Uterus (tissue), 2 donors: ENCODE measurements at regions not wholly inside any gene's neighbourhood (a gene's known extent, or its start where the extent isn't known, plus 50 kb on each side); places are given as distances from the start of the nearest gene placed in this dataset.

ENCODE experiments used
- CTCF ChIP-seq, 4 experiments: fragments of 200-600 bp in 2 of 4; fragments of 450-650 bp in 2 of 4; sonication (generic) in 2 of 4; IDR thresholded peaks; one replicate each; pipeline ENCODE4 v1.5.1; 2016 to 2019; ENCODE audit warnings: antibody characterized with exemption in 4 of 4, mild to moderate bottlenecking in 2 of 4, moderate library complexity in 1 of 4
- POLR2A ChIP-seq, 2 donors: fragments of 450-650 bp; IDR thresholded peaks; one replicate each; pipeline ENCODE4 v1.6.1; 2016; ENCODE audit warnings: antibody characterized with exemption in 2 of 2, mild to moderate bottlenecking in 1 of 2, moderate library complexity in 1 of 2

GRCh38 chr4:102403116-102403515, 57.8 kb upstream of the SLC39A8 start:
- no peak for TF ChIP-seq POLR2A (IDR thresholded peaks at IDR 0.05)
- no peak for TF ChIP-seq CTCF (IDR thresholded peaks at IDR 0.05)
